Glutamatergic neuron (in vitro differentiated cells): ENCODE measurements at regions not wholly inside any gene's neighbourhood (a gene's known extent, or its start where the extent isn't known, plus 50 kb on each side); places are given as distances from the start of the nearest gene placed in this dataset.

Experiments used
- DNase-seq: peaks from one replicate; pipeline ENCODE4 v3.0.0; 2022
- H3K27ac Mint-ChIP-seq: one replicate; pipeline ENCODE4 v1.8.0; 2020; ENCODE audit warnings: mild to moderate bottlenecking, mixed read lengths, inconsistent platforms; ENCODE audit not compliant: unreplicated experiment
- H3K27me3 Mint-ChIP-seq: one replicate; pipeline ENCODE4 v1.8.0; 2020; ENCODE audit warnings: mild to moderate bottlenecking, moderate library complexity, mixed read lengths, inconsistent platforms; ENCODE audit not compliant: unreplicated experiment
- H3K36me3 Mint-ChIP-seq: one replicate; pipeline ENCODE4 v1.8.0; 2020; ENCODE audit warnings: mild to moderate bottlenecking, mixed read lengths, inconsistent platforms; ENCODE audit not compliant: unreplicated experiment
- H3K4me1 Mint-ChIP-seq: one replicate; pipeline ENCODE4 v1.8.0; 2020; ENCODE audit warnings: mild to moderate bottlenecking, low read depth, mixed read lengths, inconsistent platforms; ENCODE audit not compliant: unreplicated experiment
- H3K4me3 Mint-ChIP-seq: one replicate; pipeline ENCODE4 v1.8.0; 2020; ENCODE audit warnings: mild to moderate bottlenecking, mixed read lengths, inconsistent platforms; ENCODE audit not compliant: unreplicated experiment
- H3K9me3 Mint-ChIP-seq: one replicate; pipeline ENCODE4 v1.8.0; 2020; ENCODE audit warnings: mild to moderate bottlenecking, moderate library complexity, mixed read lengths, inconsistent platforms; ENCODE audit not compliant: unreplicated experiment
- CTCF ChIP-seq: fragments of 200-600 bp; sonication (generic); IDR thresholded peaks from one replicate; pipeline ENCODE4 v1.5.0; 2021; ENCODE audit not compliant: partially characterized antibody, unreplicated experiment

- H3K27me3 Mint-ChIP-seq = peaks cover 2% of the 10 kb centered on the region
- H3K9me3 Mint-ChIP-seq = no peaks in the 10 kb centered on the region
- DNase-seq = no peak
- H3K4me1 Mint-ChIP-seq = no peaks in the 10 kb centered on the region
- no peak for TF ChIP-seq CTCF
- H3K36me3 Mint-ChIP-seq = no peaks in the 10 kb centered on the region
- no peak overlapping the region for H3K27ac Mint-ChIP-seq
- no peak overlapping the region for H3K4me3 Mint-ChIP-seq
These were observed 349.6 kb upstream of the CWC22 start for GRCh38 chr2:180356676-180357075.

GRCh38 chr2:180352620-180353019 is 345.5 kb upstream of the CWC22 start:
- no peak overlapping the region for H3K4me3 Mint-ChIP-seq

GRCh38 chr2:180349809-180350208 is 342.7 kb upstream of the CWC22 start:
- H3K4me3 Mint-ChIP-seq = no peak overlapping the region
- no peak overlapping the region for H3K27ac Mint-ChIP-seq
- H3K9me3 Mint-ChIP-seq = no peaks in the 10 kb centered on the region
- no peaks in the 10 kb centered on the region for H3K27me3 Mint-ChIP-seq
- no peaks in the 10 kb centered on the region for H3K4me1 Mint-ChIP-seq
- no peak for DNase-seq
- no peaks in the 10 kb centered on the region for H3K36me3 Mint-ChIP-seq
- no peak for TF ChIP-seq CTCF

More at GRCh38 chr2:180352620-180353019, 345.5 kb upstream of the CWC22 start:
- DNase-seq = no peak
- H3K36me3 Mint-ChIP-seq = no peaks in the 10 kb centered on the region
- H3K9me3 Mint-ChIP-seq = no peaks in the 10 kb centered on the region
- no peaks in the 10 kb centered on the region for H3K4me1 Mint-ChIP-seq
- no peak for TF ChIP-seq CTCF
- H3K27me3 Mint-ChIP-seq = no peaks in the 10 kb centered on the region
- no peak overlapping the region for H3K27ac Mint-ChIP-seq

GRCh38 chr2:180343528-180344345 is 336.6 kb upstream of the CWC22 start:
- Mint-ChIP-seq H3K27me3 (no peaks in the 10 kb centered on the region), H3K27ac (no peak overlapping the region), H3K4me1 (peaks cover 4% of the 10 kb centered on the region), H3K9me3 (no peaks in the 10 kb centered on the region), H3K36me3 (peaks cover 3% of the 10 kb centered on the region), H3K4me3 (no peak overlapping the region)
- TF ChIP-seq CTCF = no peak
- DNase-seq = no peak

- no peak for TF ChIP-seq CTCF
- H3K36me3 Mint-ChIP-seq = peaks cover 15% of the 10 kb centered on the region
- no peaks in the 10 kb centered on the region for H3K4me1 Mint-ChIP-seq
- no peak for DNase-seq
- H3K27ac Mint-ChIP-seq = no peak overlapping the region
- peaks cover 9% of the 10 kb centered on the region for H3K9me3 Mint-ChIP-seq
- H3K4me3 Mint-ChIP-seq = no peak overlapping the region
- no peaks in the 10 kb centered on the region for H3K27me3 Mint-ChIP-seq
These were observed 330.0 kb upstream of the CWC22 start for GRCh38 chr2:180337136-180337535.
